IPS DF 4.7 (cell line): ENCODE measurements at regions not wholly inside any gene's neighbourhood (a gene's known extent, or its start where the extent isn't known, plus 50 kb on each side); places are given as distances from the start of the nearest gene placed in this dataset.

Experiments used
- DNase-seq: peaks from one replicate; pipeline ENCODE4 v3.0.0-alpha.2; 2013; ENCODE audit warnings: low spot score; ENCODE audit errors: extremely low read depth

DNA sequence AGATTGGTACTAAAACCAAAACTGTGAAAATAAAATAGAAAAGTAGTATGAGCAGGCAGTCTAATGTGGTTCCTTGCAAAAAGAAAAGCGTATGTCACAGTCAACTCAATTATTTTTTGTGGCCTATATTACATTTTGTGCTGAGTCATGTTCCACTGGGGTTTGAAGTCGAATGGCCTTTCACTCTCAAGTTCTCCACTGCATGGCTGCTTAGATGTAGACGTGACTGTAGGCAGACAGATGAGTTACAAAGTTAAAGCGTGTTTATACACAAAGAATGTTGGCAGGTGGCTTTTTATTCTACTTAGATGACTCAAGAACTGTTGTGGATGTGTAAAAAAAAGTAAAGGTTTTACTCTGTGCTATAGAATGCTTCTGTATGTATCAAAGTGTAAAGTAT, 133.9 kb downstream of the SLITRK6 start:
- no peak for DNase-seq

DNA sequence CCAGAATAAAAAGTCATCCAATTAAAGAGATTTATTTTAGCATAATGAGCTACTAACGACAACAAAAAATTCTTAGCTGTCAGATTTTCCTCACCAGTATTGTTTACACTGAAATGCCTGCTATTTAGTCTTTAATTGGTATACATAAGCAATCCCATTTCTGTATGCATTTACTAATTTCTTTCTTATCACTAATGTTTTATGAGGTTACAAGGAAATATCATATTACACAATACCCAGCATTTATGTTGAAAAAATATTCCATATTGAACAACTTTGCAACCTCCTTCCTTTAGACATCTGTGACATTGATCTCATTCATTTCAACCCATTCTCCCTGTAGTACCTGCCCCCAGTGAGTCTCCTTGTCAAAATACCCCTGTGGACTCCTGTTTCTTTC, 135.4 kb downstream of the SLITRK6 start:
- DNase-seq, result no peak

DNA sequence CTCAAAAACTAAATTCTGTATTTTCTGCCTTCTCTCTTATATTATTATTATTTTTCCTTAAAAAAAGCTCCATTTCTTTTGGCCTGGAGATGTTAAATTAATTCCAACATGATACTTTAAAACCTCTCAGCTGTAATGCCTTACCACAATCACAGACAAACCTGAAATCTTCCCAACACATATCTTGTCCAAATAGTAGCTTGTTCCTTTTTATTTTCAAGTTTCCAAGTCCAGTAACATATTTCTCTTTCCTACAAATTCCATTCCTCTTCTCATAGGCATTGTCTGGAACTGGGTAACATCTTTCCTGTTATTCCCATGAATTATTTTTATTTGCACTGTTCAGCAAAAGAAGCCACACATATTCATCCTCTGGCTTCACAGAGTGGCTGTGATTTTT, 137.0 kb downstream of the SLITRK6 start:
- no peak for DNase-seq

DNA sequence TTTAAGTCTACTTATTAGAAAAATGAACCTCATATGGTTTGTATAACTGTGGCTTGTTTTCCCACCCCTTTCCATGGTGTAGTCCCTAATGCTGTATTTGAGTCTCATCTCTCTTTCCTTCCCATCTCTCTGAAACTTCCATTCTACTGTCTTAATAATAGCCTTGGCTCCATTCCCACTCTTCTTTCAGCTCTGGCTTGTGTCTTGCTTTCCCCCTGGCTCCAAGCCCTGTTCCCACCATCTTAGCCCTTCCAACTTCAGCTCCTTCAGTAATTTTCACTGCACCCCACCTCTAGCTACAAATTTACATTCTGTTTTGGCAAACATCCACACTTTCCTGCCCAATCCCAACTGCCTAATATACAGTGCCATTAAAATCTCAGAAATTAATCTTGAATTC, 137.5 kb downstream of the SLITRK6 start:
- no peak for DNase-seq

DNA sequence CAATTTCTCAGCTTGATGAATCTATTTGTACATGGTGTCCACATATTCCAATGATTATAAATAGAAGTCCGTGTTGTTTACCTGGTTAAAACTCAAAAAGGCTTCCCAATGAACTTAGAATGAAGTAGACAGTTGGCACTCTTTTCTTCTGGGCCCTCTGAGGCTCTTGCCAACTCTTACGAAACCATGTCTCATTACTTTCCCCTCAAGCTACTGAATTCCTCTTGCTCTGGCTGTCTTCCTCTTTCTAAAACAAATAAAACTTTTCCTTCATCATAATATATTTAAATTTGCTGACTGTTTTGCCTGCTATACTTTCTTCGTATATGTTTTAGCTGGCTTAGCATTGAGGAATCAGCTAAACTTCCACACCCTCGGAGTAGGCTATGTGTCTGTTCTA, 139.7 kb downstream of the SLITRK6 start:
- DNase-seq, result no peak

DNA sequence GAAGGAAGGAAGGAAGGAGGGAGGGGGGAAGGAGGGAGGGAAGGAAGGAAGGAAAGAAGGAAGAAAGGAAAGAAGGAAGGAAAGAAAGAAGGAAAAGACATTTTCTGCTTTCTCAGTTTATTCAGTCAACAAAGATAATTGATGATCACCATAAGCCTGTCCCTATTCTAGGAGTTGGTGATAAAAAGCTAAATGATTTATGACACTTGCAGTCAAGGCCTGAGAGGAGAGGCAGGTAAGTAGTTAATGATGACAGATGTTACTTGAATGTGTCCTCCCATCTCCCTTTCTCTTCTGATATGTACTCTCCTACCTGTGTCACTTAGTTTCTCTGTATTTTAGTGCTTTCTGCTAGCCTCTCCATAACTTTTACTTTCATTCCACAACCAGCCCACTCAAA, 141.3 kb downstream of the SLITRK6 start:
- no peak for DNase-seq

DNA sequence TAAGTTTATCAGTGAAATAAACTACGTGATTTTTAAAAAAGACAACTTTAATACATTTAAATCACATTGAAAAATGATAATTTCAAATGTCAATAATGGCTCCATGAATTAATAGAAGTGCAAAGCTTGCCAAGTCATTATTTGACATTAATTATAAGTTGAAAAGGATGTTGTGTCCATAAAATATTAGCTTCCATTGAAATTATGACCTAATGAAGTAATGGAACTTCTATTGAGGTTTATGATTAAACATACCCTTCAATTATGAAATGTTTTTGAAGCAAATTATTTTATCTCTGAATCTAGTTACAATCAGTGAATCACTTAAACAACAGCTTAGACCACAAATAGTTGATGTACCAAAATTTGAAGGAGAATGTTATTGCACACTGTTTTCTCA, 144.2 kb downstream of the SLITRK6 start:
- no peak for DNase-seq

DNA sequence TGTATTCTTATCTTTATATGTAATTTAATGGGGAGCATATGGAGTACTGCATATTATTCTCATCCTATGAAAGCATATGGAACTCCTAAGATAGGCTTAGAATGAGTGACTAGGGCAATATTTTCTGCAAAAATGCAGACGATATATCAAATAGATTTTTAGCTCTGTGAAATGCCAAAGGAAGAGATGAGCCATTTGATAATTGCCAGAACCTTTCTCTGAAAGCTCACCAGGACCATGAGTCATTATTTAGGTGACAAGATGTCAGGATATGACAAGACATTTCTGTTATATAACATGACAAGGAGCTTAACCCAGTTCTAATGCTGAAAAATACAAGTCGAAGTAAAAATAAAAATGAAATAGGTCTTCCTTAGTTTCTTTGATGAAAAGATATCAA, 145.0 kb downstream of the SLITRK6 start:
- no peak for DNase-seq

DNA sequence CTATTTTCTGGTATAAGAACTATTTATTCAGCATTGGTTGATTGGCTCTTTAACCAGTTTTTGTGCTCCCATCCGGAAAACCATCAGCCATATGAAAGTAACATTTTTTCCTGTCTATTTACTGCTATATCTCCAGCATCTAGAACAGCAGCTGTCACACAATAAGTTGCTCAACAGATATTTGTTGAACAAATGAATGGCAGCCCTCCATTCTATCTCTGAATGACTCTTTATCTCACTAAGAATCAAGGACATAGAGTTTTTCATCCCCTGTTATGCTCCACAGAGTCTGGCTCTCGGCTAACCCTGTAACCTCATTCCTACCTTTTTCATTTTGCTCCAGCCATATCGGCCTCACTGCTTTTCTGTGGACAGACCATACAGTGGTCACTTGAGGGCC, 145.5 kb downstream of the SLITRK6 start:
- DNase-seq, result no peak

DNA sequence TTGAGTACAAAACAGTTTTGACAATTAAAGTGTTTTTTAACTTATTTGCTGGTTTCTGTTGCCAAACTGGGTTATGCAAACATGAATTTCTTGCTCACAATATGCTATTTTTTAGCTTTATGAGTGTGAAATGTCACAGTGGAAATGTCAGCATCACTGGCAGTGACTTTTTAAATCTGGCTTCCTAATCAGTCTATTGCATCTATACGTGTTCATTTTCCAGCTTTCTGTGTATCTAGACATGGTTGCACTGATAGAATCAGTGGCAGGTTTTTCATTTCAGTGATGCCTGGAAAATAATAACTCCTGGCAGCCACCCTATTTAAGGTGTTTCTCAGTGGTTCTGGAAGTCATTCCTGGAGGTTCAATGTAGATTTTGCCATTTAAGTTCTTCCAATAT, 146.7 kb downstream of the SLITRK6 start:
- DNase-seq, result no peak

DNA sequence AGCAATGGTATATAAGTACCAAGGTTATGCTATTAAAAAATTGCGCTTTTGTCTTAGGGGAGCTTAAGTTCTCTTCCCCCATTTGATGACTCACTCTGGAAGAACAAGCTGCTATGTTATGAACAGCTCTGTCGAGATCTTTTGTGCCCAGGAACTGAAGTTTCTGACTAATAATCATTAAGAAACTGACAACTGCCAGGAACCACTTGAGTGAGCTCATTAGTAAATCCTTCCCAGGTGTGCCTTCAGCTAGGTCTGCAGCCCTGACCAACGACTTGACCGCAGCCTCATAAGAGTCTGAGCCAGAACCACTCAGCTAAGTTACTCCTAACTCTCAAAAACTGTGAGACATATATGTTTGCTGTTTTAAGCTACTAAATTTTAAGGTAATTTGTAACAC, 147.8 kb downstream of the SLITRK6 start:
- DNase-seq, result no peak

DNA sequence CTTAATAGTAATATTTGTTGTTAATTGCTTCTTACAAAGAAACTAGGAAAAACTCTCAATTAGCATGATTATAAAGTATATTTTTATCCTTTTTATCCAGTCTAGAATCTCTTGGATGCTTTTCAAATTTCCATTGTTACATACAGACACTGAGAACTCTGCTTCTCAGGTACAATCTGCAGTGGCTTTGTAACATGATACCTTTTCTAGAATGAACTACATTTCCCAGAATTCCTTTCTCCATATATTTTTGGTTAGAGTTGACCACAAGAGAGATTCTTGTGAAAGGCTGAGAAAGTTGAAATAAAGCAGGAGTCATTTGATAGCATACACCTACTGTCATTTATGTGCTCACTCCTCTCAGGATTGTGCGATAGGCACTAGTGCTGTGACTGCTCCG, 148.6 kb downstream of the SLITRK6 start:
- no peak for DNase-seq

DNA sequence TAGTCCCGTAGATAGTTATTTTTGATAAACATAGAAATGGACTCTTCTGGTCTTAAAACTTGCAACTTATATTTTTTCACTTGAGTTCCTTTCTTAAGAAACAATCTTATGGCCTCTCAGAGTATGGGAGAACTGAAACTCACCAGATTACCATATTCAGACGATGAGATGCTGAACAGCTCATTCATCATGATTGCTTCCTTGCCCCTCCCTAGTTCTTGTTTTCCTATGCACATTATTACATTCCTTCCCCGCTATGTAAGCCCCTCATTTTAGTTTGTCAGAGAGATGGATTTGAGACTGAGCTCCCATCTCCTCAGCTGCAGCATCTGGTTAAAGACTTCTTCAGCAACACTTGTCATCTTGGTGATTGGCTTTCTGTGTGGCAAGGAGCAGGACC, 158.5 kb downstream of the SLITRK6 start:
- DNase-seq, result no peak

DNA sequence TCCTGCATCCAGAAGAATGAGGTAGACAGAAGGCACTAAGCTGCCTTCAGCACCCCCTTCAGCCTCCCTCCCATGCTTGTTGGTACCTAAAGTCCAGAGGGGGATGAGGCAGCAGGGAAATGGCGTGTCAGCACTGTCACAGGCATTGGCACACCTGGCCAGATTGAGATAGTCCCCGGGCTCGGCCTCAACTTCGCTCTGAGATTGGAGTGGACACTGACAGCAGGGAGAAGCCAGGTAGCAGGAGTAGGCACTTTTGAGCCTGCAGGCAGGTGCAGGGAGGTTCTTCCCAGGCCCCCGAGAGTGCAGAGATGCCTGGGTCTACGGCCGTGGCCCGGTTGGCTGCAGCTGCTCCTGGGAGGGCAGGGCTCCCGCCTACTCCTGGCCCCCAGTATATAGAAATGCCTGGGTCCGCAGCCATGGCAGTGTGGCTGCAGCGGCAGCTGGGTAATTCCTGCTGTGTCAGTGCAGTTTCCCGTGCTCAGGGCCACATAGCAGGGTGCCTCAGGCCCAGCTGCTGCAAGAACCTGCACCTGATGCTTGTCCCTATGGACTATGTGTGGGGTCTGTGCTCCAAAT, 160.3 kb downstream of the SLITRK6 start:
- no peak for DNase-seq

DNA sequence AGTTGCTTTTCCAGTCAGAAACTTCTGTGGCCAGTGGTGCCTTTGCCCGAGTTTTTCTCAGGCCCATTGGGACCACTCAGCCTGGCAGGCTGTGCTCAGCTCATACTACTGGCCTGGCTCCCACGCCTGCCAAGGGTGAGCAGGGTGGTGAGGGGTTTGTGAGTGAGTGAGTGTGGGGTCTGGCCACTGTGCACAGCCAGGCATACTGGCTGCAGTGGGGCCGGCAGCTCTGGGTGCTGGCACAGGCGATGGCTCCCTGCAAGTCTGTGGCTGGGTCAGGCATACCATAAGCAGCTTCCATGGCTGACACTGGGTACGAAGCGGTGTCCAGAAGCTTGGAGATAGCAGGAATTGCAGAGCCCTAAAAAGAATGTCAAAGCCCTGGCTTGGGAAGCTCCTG, 161.0 kb downstream of the SLITRK6 start:
- no peak for DNase-seq

DNA sequence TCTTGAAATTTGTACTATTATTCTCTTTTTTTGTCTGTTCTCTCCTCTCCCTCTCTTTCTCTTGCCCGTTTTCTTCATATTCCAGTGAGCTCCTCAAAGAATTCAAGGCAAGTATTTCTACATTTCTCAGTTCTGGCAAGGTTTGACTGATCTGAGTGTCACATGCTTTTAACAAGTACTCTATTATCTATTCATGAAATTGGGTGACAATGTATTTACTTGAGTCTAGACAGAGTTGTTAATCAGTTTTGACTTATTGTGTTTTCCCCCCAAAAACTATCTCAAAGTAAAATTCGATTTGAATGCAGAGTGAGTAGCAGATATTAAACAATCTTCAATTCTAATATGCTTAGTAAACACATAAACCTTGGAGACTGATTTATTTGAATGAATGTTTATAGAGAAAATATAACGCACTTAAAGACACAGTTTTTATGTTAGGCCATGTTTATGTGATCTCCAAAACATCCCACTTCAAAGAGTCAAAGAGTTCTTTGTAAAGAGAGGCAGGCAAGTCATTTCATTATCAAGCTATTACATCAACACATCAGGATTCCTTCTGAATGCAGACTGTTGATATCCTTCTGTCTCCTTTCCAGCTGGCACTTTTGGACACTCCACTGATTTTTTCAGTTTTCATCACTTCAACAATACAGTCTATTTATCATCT, 166.6 kb downstream of the SLITRK6 start:
- no peak for DNase-seq

DNA sequence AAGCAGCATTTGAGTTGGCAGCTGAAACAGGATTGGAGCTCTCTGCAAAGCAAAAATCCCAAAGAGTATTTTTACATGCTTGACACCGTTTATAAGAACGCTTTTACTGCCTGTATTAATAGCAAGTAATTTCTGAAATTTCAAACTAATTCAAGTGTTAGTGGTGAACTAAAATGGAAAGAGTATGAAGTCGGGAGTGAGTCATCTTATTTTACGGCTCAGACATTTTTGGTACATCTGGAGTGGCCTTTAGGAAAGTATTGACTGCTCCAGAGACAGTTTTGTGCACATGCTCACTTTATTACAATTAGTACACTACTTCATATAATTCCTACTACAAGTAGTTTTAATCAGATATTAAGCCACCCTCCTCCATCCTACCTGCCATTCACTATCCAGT, 167.4 kb downstream of the SLITRK6 start:
- no peak for DNase-seq

DNA sequence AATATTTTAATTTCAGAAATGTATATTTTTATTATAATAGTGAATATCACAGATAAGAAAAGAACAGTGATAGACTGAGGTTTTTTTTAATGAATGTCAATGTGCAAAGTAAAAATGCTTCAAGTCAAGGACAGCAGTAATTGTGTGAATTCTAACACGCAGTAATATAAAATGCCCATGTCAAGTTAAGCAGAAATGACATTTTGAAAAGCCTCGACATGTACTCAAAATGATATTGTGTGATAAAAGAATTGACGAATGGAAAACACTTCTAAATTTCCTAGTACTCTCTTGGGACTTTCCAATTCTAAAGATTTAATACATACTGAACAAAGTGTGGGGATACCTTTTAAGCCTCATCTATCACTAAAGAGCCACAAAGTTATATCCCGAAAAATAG, 172.6 kb downstream of the SLITRK6 start:
- no peak for DNase-seq

DNA sequence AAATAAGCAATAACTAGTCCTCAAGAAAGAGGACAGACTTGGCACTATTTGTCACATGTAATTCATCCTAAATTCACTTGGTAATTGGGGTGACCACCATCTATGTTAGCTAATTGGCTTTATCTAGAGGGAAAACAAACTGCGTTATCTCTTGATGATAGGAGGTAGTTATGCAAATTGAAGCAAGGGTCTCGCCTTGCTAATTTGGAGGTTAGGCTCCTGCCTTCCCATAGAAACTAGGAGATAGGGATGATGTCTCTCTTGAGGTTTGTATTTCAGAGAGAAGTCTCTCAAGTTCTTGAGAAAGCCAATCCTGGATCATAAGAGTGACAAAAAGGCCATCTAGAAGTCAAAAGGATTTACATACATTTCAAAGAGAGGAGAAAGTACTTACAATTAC, 179.9 kb downstream of the SLITRK6 start:
- no peak for DNase-seq

DNA sequence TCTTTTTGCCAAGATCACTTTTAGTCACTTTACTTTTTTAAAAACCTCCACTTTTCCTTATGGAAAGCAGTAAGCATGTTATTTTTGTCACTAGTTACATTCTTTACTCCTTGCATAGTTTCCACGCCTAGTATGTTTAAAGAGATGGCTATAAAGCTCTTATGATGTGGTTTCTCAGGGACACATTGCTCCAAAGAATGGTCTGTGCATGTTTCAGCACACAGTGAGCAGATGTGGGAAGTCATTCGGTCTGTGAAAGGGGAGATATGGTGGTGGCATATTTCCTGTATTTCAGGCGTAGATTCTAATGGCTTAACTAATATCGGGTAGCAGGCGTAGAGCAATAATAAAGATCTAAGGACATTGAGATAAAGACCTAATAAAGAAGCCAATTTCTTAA, 180.7 kb downstream of the SLITRK6 start:
- no peak for DNase-seq

DNA sequence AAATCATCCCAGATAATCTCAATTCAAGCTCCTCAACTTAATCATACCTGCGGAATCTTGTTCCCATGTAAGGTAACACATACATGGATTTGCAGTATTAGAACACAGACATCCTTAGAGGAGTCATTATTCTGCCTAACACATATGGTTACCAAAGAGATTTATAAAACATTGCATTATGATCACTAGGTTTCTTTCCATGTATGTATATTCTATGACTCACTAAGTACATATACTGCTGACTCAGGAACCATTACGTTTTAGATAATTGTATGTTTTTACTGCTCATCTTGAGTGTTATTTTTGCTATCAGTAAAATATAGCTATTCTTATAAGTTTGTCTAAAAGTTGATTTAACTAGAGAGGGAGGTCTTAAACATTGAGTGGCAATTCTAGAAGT, 182.9 kb downstream of the SLITRK6 start:
- no peak for DNase-seq

DNA sequence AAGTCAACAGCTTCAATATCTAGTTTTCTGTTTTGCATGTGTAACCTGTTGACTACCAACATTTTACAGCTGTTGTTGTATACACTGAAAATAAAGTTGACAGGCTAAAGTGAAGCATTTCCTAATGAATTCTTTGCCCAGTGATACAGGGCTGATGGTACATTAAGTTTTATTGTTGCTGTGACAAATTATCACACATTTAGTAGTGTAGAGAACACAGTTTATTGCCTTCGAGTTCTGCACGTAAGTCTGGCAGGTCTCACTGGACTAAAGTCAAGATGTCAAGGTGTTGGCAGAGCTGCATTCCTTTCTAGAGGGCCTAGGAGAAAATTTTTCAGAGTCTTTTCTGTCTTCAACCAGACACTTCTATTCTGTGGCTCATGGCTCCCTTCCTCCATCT, 184.2 kb downstream of the SLITRK6 start:
- DNase-seq, result no peak

DNA sequence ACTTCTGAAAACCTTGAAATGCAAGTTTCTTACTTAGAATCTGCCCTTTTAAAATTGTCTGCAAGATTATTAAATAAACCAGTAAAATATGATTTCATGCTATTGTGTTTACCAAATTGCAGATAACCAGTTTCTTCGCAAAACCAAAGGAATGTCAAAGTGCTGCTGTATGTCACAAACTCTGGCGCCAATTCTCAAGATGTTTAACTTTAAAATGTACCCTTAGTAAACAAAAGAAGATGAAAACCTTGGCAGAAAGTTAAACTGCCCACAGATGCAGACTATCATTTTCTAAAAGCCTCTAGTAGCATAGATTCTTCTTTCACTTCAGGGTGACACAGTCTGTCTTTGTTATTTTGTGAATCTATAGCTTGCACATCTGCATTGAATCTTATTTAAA, 189.2 kb downstream of the SLITRK6 start:
- no peak for DNase-seq
